Stimulated activated CD4-positive, alpha-beta T cell treated with anti-CD3 and anti-CD28 coated beads, Interleukin-12 subunit alpha, Interleukin-12 subunit beta, amount 100 ng/mL, for 4 hours (primary cell): ENCODE measurements at regions not wholly inside any gene's neighbourhood (a gene's known extent, or its start where the extent isn't known, plus 50 kb on each side); places are given as distances from the start of the nearest gene placed in this dataset.
"Not testable (repeated sequence)": the region's sequence is repeated elsewhere in the genome, so short reads cannot be mapped to it uniquely, and the experiment has no call there.

ENCODE experiments used
- DNase-seq: peaks from one replicate; pipeline ENCODE4 v3.0.0-alpha.2; 2020

GRCh38 chrY:7588176-7588575 lies 676.6 kb upstream of the AMELY start:
- DNase-seq: not testable (repeated sequence)

- no peak for DNase-seq
These were observed 651.0 kb upstream of the AMELY start for GRCh38 chrY:7562541-7562940.

- no peak for DNase-seq
These were observed 646.1 kb upstream of the AMELY start for GRCh38 chrY:7557675-7558074.

GRCh38 chrY:7555006-7555405 lies 643.5 kb upstream of the AMELY start:
- no peak for DNase-seq

- no peak for DNase-seq
These were observed 633.5 kb upstream of the AMELY start for GRCh38 chrY:7545060-7545459.

- no peak for DNase-seq
These were observed 632.7 kb upstream of the AMELY start for GRCh38 chrY:7544172-7544770.

- DNase-seq: no peak
These were observed 632.0 kb upstream of the AMELY start for GRCh38 chrY:7543506-7543905.

GRCh38 chrY:7542256-7542858 lies 630.8 kb upstream of the AMELY start:
- no peak for DNase-seq

GRCh38 chrY:7529396-7529795 lies 617.8 kb upstream of the AMELY start:
- DNase-seq: no peak

GRCh38 chrY:7527568-7527967 lies 616.0 kb upstream of the AMELY start:
- not testable (repeated sequence) for DNase-seq

GRCh38 chrY:7518387-7518786 lies 606.8 kb upstream of the AMELY start:
- DNase-seq: no peak

GRCh38 chrY:7516268-7516667 lies 604.7 kb upstream of the AMELY start:
- no peak for DNase-seq

- DNase-seq: no peak
These were observed 604.3 kb upstream of the AMELY start for GRCh38 chrY:7515812-7516211.

GRCh38 chrY:7502896-7503295 lies 591.3 kb upstream of the AMELY start:
- DNase-seq: no peak

GRCh38 chrY:7501236-7501635 lies 589.7 kb upstream of the AMELY start:
- no peak for DNase-seq

GRCh38 chrY:7496001-7496400 lies 584.4 kb upstream of the AMELY start:
- no peak for DNase-seq

- DNase-seq: not testable (repeated sequence)
These were observed 573.1 kb upstream of the AMELY start for GRCh38 chrY:7484455-7485285.

- peak; percentile 1 for DNase-seq
These were observed 560.4 kb upstream of the AMELY start for GRCh38 chrY:7471976-7472375.

GRCh38 chrY:7470037-7470436 lies 558.5 kb upstream of the AMELY start:
- DNase-seq: no peak

GRCh38 chrY:7468951-7469745 lies 557.6 kb upstream of the AMELY start:
- no peak for DNase-seq

- no peak for DNase-seq
These were observed 556.4 kb upstream of the AMELY start for GRCh38 chrY:7467796-7468520.

GRCh38 chrY:7465185-7465621 lies 553.7 kb upstream of the AMELY start:
- peak; percentile 8 for DNase-seq

GRCh38 chrY:7464742-7465141 lies 553.2 kb upstream of the AMELY start:
- no peak for DNase-seq
